HG03196 (cell line): ENCODE measurements at regions not wholly inside any gene's neighbourhood (a gene's known extent, or its start where the extent isn't known, plus 50 kb on each side); places are given as distances from the start of the nearest gene placed in this dataset.
"Not testable (repeated sequence)": the region's sequence is repeated elsewhere in the genome, so short reads cannot be mapped to it uniquely, and the experiment has no call there.

Experiments
- ATAC-seq: cut with Tn5 transposase; IDR thresholded peaks from one replicate; pipeline ENCODE4 v1.9.1; 2021; ENCODE audit not compliant: unreplicated experiment

- no peak for ATAC-seq
Observed at GRCh38 chr14:85042301-85042700, 487.6 kb upstream of the FLRT2 start.

- ATAC-seq: no peak
Observed at GRCh38 chr14:85050180-85050579, 479.8 kb upstream of the FLRT2 start.

- ATAC-seq: no peak
Observed at GRCh38 chr14:85052646-85053045, 477.3 kb upstream of the FLRT2 start.

- no peak for ATAC-seq
Observed at GRCh38 chr14:85054178-85054577, 475.8 kb upstream of the FLRT2 start.

- ATAC-seq: no peak
Observed at GRCh38 chr14:85056267-85056666, 473.7 kb upstream of the FLRT2 start.

- ATAC-seq: no peak
Observed at GRCh38 chr14:85057221-85057620, 472.7 kb upstream of the FLRT2 start.

- no peak for ATAC-seq
Observed at GRCh38 chr14:85058150-85058549, 471.8 kb upstream of the FLRT2 start.

- ATAC-seq: no peak
Observed at GRCh38 chr14:85060121-85060520, 469.8 kb upstream of the FLRT2 start.

- no peak for ATAC-seq
Observed at GRCh38 chr14:85061256-85061655, 468.7 kb upstream of the FLRT2 start.

GRCh38 chr14:85063747-85064146 is 466.2 kb upstream of the FLRT2 start:
- no peak for ATAC-seq

GRCh38 chr14:85071447-85071846 is 458.5 kb upstream of the FLRT2 start:
- no peak for ATAC-seq

- ATAC-seq: no peak
Observed at GRCh38 chr14:85074955-85075354, 455.0 kb upstream of the FLRT2 start.

- ATAC-seq: no peak
Observed at GRCh38 chr14:85075694-85076476, 454.1 kb upstream of the FLRT2 start.

GRCh38 chr14:85077716-85078115 is 452.2 kb upstream of the FLRT2 start:
- not testable (repeated sequence) for ATAC-seq

GRCh38 chr14:85079842-85080730 is 449.9 kb upstream of the FLRT2 start:
- ATAC-seq: no peak

GRCh38 chr14:85084344-85084743 is 445.6 kb upstream of the FLRT2 start:
- no peak for ATAC-seq

GRCh38 chr14:85085981-85086380 is 444.0 kb upstream of the FLRT2 start:
- no peak for ATAC-seq

- no peak for ATAC-seq
Observed at GRCh38 chr14:85087201-85087600, 442.7 kb upstream of the FLRT2 start.

- no peak for ATAC-seq
Observed at GRCh38 chr14:85088192-85088591, 441.8 kb upstream of the FLRT2 start.

GRCh38 chr14:85090681-85091080 is 439.3 kb upstream of the FLRT2 start:
- no peak for ATAC-seq

GRCh38 chr14:85093631-85094330 is 436.2 kb upstream of the FLRT2 start:
- ATAC-seq: no peak

GRCh38 chr14:85102591-85102990 is 427.4 kb upstream of the FLRT2 start:
- no peak for ATAC-seq
